Ascending aorta (tissue), 2 donors: ENCODE measurements at regions not wholly inside any gene's neighbourhood (a gene's known extent, or its start where the extent isn't known, plus 50 kb on each side); places are given as distances from the start of the nearest gene placed in this dataset.

Experiments used
- DNase-seq, 2 donors: peaks; one replicate each; pipeline ENCODE4 v3.0.0-alpha.2; 2019; ENCODE audit warnings: low spot score in 2 of 2
- H3K27ac ChIP-seq, 2 donors: fragments of 200-600 bp; sonication (generic); one replicate each; pipeline ENCODE4 v1.5.1; 2016 to 2017; ENCODE audit warnings: mild to moderate bottlenecking in 1 of 2
- H3K27me3 ChIP-seq: fragments of 200-600 bp; sonication (generic); one replicate; pipeline ENCODE4 v1.5.1; 2017
- H3K36me3 ChIP-seq, 2 donors: fragments of 200-600 bp; sonication (generic); one replicate each; pipeline ENCODE4 v1.5.1; 2016
- H3K4me1 ChIP-seq, 2 donors: fragments of 200-600 bp; sonication (generic); one replicate each; pipeline ENCODE4 v1.5.1; 2016 to 2017; ENCODE audit warnings: mild to moderate bottlenecking in 1 of 2
- H3K4me3 ChIP-seq, 2 donors: fragments of 200-600 bp; sonication (generic); one replicate each; pipeline ENCODE4 v1.5.1; 2016 to 2017; ENCODE audit warnings: mild to moderate bottlenecking in 1 of 2
- H3K9me3 ChIP-seq, 2 donors: fragments of 200-600 bp; sonication (generic); one replicate each; pipeline ENCODE4 v1.5.1; 2016
- intact Hi-C: fragments of 100-400 bp; cut with DNase I; formaldehyde crosslinking; loops from one replicate; pipeline ENCODE4 v1.15.1; 2023
- TF ChIP-seq, protein P1 (sequence below), 3 experiments: fragments of 200-600 bp in 2 of 3; fragments of 450-650 bp in 1 of 3; sonication (generic) in 2 of 3; IDR thresholded peaks; one replicate each; pipeline ENCODE4 v1.5.1; 2016 to 2019; ENCODE audit warnings: antibody characterized with exemption in 3 of 3, mild to moderate bottlenecking in 1 of 3, moderate library complexity in 1 of 3

- intact Hi-C loops = no loop called here
- H3K36me3 ChIP-seq = no peaks in the 10 kb centered on the region
- no peaks in the 10 kb centered on the region for H3K9me3 ChIP-seq
- TF ChIP-seq, protein P1, sequence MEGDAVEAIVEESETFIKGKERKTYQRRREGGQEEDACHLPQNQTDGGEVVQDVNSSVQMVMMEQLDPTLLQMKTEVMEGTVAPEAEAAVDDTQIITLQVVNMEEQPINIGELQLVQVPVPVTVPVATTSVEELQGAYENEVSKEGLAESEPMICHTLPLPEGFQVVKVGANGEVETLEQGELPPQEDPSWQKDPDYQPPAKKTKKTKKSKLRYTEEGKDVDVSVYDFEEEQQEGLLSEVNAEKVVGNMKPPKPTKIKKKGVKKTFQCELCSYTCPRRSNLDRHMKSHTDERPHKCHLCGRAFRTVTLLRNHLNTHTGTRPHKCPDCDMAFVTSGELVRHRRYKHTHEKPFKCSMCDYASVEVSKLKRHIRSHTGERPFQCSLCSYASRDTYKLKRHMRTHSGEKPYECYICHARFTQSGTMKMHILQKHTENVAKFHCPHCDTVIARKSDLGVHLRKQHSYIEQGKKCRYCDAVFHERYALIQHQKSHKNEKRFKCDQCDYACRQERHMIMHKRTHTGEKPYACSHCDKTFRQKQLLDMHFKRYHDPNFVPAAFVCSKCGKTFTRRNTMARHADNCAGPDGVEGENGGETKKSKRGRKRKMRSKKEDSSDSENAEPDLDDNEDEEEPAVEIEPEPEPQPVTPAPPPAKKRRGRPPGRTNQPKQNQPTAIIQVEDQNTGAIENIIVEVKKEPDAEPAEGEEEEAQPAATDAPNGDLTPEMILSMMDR (IDR thresholded peaks at IDR 0.05) = no peak
- H3K4me1 ChIP-seq = no peaks in the 10 kb centered on the region
- H3K4me3 ChIP-seq = no peak overlapping the region
- H3K27ac ChIP-seq = no peak overlapping the region
- H3K27me3 ChIP-seq = no peaks in the 10 kb centered on the region
- DNase-seq = no peak
Observed at GRCh38 chr4:107202744-107203143, 166.6 kb upstream of the DKK2 start.

GRCh38 chr4:107197121-107197520, 161.0 kb upstream of the DKK2 start:
- H3K27ac ChIP-seq = no peak overlapping the region
- no peaks in the 10 kb centered on the region for H3K27me3 ChIP-seq
- no peaks in the 10 kb centered on the region for H3K36me3 ChIP-seq
- intact Hi-C loops = no loop called here
- no peak overlapping the region for H3K4me3 ChIP-seq
- no peaks in the 10 kb centered on the region for H3K9me3 ChIP-seq
- DNase-seq = no peak
- TF ChIP-seq, protein P1 (IDR thresholded peaks at IDR 0.05) = no peak
- no peaks in the 10 kb centered on the region for H3K4me1 ChIP-seq

GRCh38 chr4:107196312-107196711, 160.2 kb upstream of the DKK2 start:
- no peaks in the 10 kb centered on the region for H3K36me3 ChIP-seq
- H3K9me3 ChIP-seq = no peaks in the 10 kb centered on the region
- no peak overlapping the region for H3K27ac ChIP-seq
- TF ChIP-seq, protein P1 (IDR thresholded peaks at IDR 0.05) = no peak
- no peak overlapping the region for H3K4me3 ChIP-seq
- no peak for DNase-seq
- intact Hi-C loops = no loop called here
- no peaks in the 10 kb centered on the region for H3K4me1 ChIP-seq
- H3K27me3 ChIP-seq = no peaks in the 10 kb centered on the region

- TF ChIP-seq, protein P1 (IDR thresholded peaks at IDR 0.05) = no peak
- Histone ChIP-seq H3K27ac (no peak overlapping the region), H3K36me3 (no peaks in the 10 kb centered on the region), H3K4me1 (no peaks in the 10 kb centered on the region), H3K27me3 (no peaks in the 10 kb centered on the region), H3K4me3 (no peak overlapping the region), H3K9me3 (no peaks in the 10 kb centered on the region)
- intact Hi-C loops = no loop called here
- no peak for DNase-seq
Observed at GRCh38 chr4:107194005-107194404, 157.9 kb upstream of the DKK2 start.

- intact Hi-C loops = no loop called here
- Histone ChIP-seq H3K27me3 (no peaks in the 10 kb centered on the region), H3K36me3 (no peaks in the 10 kb centered on the region), H3K4me3 (no peak overlapping the region), H3K9me3 (no peaks in the 10 kb centered on the region), H3K4me1 (no peaks in the 10 kb centered on the region), H3K27ac (no peak overlapping the region)
- DNase-seq = no peak
- TF ChIP-seq, protein P1 (IDR thresholded peaks at IDR 0.05) = no peak
Observed at GRCh38 chr4:107192601-107193000, 156.5 kb upstream of the DKK2 start.

GRCh38 chr4:107187091-107187490, 151.0 kb upstream of the DKK2 start:
- intact Hi-C loops = loop anchor here (10.0 kb wide), 1 partner anchor 822 kb away; the partner anchor contains the start of gene GIMD1
- no peaks in the 10 kb centered on the region for H3K9me3 ChIP-seq
- H3K36me3 ChIP-seq = no peaks in the 10 kb centered on the region
- H3K27me3 ChIP-seq = no peaks in the 10 kb centered on the region
- no peaks in the 10 kb centered on the region for H3K4me1 ChIP-seq
- TF ChIP-seq, protein P1 (IDR thresholded peaks at IDR 0.05) = no peak
- H3K27ac ChIP-seq = no peak overlapping the region
- no peak for DNase-seq
- no peak overlapping the region for H3K4me3 ChIP-seq
